Stimulated activated CD4-positive, alpha-beta T cell treated with anti-CD3 and anti-CD28 coated beads, Interleukin-4, amount 100 ng/mL, for 1 hour (primary cell): ENCODE measurements at regions not wholly inside any gene's neighbourhood (a gene's known extent, or its start where the extent isn't known, plus 50 kb on each side); places are given as distances from the start of the nearest gene placed in this dataset.

Experiments
- DNase-seq: peaks from one replicate; pipeline ENCODE4 v3.0.0-alpha.2; 2020

- no peak for DNase-seq
These were observed 49.9 kb upstream of the ATP2B2 start for GRCh38 chr3:10555263-10555662.

GRCh38 chr3:10556312-10556711 lies 50.9 kb upstream of the ATP2B2 start:
- no peak for DNase-seq

GRCh38 chr3:10557250-10557649 lies 51.9 kb upstream of the ATP2B2 start:
- no peak for DNase-seq

GRCh38 chr3:10557781-10558373 lies 52.5 kb upstream of the ATP2B2 start:
- no peak for DNase-seq

- no peak for DNase-seq
These were observed 53.4 kb upstream of the ATP2B2 start for GRCh38 chr3:10558736-10559135.

GRCh38 chr3:10560060-10560861 lies 54.9 kb upstream of the ATP2B2 start:
- DNase-seq: no peak

GRCh38 chr3:10561162-10561945 lies 56.0 kb upstream of the ATP2B2 start:
- no peak for DNase-seq

- DNase-seq: no peak
These were observed 56.7 kb upstream of the ATP2B2 start for GRCh38 chr3:10561946-10562560.

- DNase-seq: no peak
These were observed 58.0 kb upstream of the ATP2B2 start for GRCh38 chr3:10563396-10563795.

- DNase-seq: no peak
These were observed 60.4 kb upstream of the ATP2B2 start for GRCh38 chr3:10565814-10566213.

GRCh38 chr3:10566451-10566850 lies 61.1 kb upstream of the ATP2B2 start:
- DNase-seq: no peak

GRCh38 chr3:10568549-10568948 lies 63.2 kb upstream of the ATP2B2 start:
- no peak for DNase-seq

GRCh38 chr3:10570196-10570946 lies 65.0 kb upstream of the ATP2B2 start:
- no peak for DNase-seq

- no peak for DNase-seq
These were observed 68.8 kb upstream of the ATP2B2 start for GRCh38 chr3:10574101-10574620.

GRCh38 chr3:10575601-10576160 lies 70.3 kb upstream of the ATP2B2 start:
- DNase-seq: no peak

GRCh38 chr3:10577486-10577885 lies 72.1 kb upstream of the ATP2B2 start:
- DNase-seq: no peak

- DNase-seq: no peak
These were observed 75.0 kb upstream of the ATP2B2 start for GRCh38 chr3:10580426-10580825.

GRCh38 chr3:10581251-10581650 lies 75.9 kb upstream of the ATP2B2 start:
- no peak for DNase-seq

GRCh38 chr3:10581716-10582115 lies 76.3 kb upstream of the ATP2B2 start:
- DNase-seq: no peak

GRCh38 chr3:10582733-10583132 lies 77.3 kb upstream of the ATP2B2 start:
- DNase-seq: no peak

- no peak for DNase-seq
These were observed 78.7 kb upstream of the ATP2B2 start for GRCh38 chr3:10583798-10584708.
